PFSK-1 (cell line): ENCODE measurements at regions not wholly inside any gene's neighbourhood (a gene's known extent, or its start where the extent isn't known, plus 50 kb on each side); places are given as distances from the start of the nearest gene placed in this dataset.

ENCODE experiments used
- POLR2AphosphoS5 ChIP-seq: IDR thresholded peaks from 2 replicates; pipeline ENCODE4 v1.6.1; 2012; ENCODE audit warnings: low read depth, mild to moderate bottlenecking, control low read depth, low read length, moderate library complexity
- REST ChIP-seq, 2 experiments: IDR thresholded peaks; 2 replicates each; pipeline versions ENCODE4 v1.6.1 to v1.8.0; 2011 to 2012; ENCODE audit warnings: low read depth in 2 of 2, low read length in 2 of 2, control low read depth in 1 of 2, inconsistent platforms in 1 of 2, mild to moderate bottlenecking in 1 of 2, moderate library complexity in 1 of 2; ENCODE audit not compliant: insufficient read depth in 1 of 2
- SIN3A ChIP-seq: IDR thresholded peaks from 2 replicates; pipeline ENCODE4 v1.6.1; 2012; ENCODE audit warnings: mild to moderate bottlenecking, low read length, moderate library complexity, borderline replicate concordance; ENCODE audit not compliant: insufficient read depth
- TAF1 ChIP-seq: IDR thresholded peaks from 2 replicates; pipeline ENCODE4 v1.6.1; 2012; ENCODE audit warnings: low read length, control low read depth, borderline replicate concordance; ENCODE audit not compliant: insufficient read depth

GRCh38 chr2:129912066-129912820 lies 67.2 kb upstream of the RAB6C start:
- TF ChIP-seq POLR2AphosphoS5 (no peak), TAF1 (no peak), REST (IDR thresholded peaks at IDR 0.05; ENCODE audit: insufficient read depth in 1 of 2, low read depth in 2 of 2, low read length in 2 of 2) (no peak), SIN3A (no peak)
